ENCODE measurements at regions not wholly inside any gene's neighbourhood (a gene's known extent, or its start where the extent isn't known, plus 50 kb on each side); places are given as distances from the start of the nearest gene placed in this dataset.

GRCh38 chr14:34012978-34013720, 62.3 kb upstream of the EGLN3 start:
- no peak for DNase-seq (ENCODE audit: low spot score)

GRCh38 chr14:34012369-34012768, 61.5 kb upstream of the EGLN3 start:
- no peak for DNase-seq (ENCODE audit: low spot score)

- no peak for DNase-seq (ENCODE audit: low spot score)
Measured at GRCh38 chr14:34009956-34010355, 59.1 kb upstream of the EGLN3 start.

- DNase-seq (ENCODE audit: low spot score), result no peak
Measured at GRCh38 chr14:34007902-34008301, 57.0 kb upstream of the EGLN3 start.

- DNase-seq (ENCODE audit: low spot score), result no peak
Measured at GRCh38 chr14:34005901-34006300, 55.0 kb upstream of the EGLN3 start.

GRCh38 chr14:34004881-34005280, 54.0 kb upstream of the EGLN3 start:
- no peak for DNase-seq (ENCODE audit: low spot score)

GRCh38 chr14:34003691-34004090, 52.8 kb upstream of the EGLN3 start:
- DNase-seq (ENCODE audit: low spot score), result no peak

GRCh38 chr14:34003082-34003668, 52.3 kb upstream of the EGLN3 start:
- DNase-seq (ENCODE audit: low spot score), result no peak
